WERI-Rb-1 (cell line): ENCODE measurements at regions not wholly inside any gene's neighbourhood (a gene's known extent, or its start where the extent isn't known, plus 50 kb on each side); places are given as distances from the start of the nearest gene placed in this dataset.

Experiments
- DNase-seq: peaks from one replicate; pipeline ENCODE4 v3.0.0-alpha.2; 2020
- H3K27ac ChIP-seq: fragments of 250-450 bp; sonication (Bioruptor Pico); 2 replicates; pipeline ENCODE4 v1.5.1; 2020; ENCODE audit warnings: mild to moderate bottlenecking, moderate library complexity
- H3K27me3 ChIP-seq: fragments of 250-450 bp; sonication (Bioruptor Pico); 2 replicates; pipeline ENCODE4 v1.5.1; 2021; ENCODE audit warnings: mild to moderate bottlenecking, low read depth, moderate library complexity; ENCODE audit not compliant: insufficient read depth, severe bottlenecking
- H3K36me3 ChIP-seq: fragments of 250-450 bp; sonication (Bioruptor Pico); 2 replicates; pipeline ENCODE4 v1.5.1; 2020; ENCODE audit warnings: mild to moderate bottlenecking, moderate library complexity
- H3K4me3 ChIP-seq: 2 replicates; pipeline ENCODE4 v1.5.1; 2011; ENCODE audit warnings: low read depth, mild to moderate bottlenecking, control low read depth, low read length
- H3K9me3 ChIP-seq: fragments of 250-450 bp; sonication (Bioruptor Pico); 2 replicates; pipeline ENCODE4 v1.5.1; 2021; ENCODE audit warnings: mild to moderate bottlenecking, moderate library complexity; ENCODE audit not compliant: severe bottlenecking
- TF ChIP-seq, protein P1 (sequence below): IDR thresholded peaks from 2 replicates; pipeline ENCODE4 v1.5.1; 2011; ENCODE audit warnings: low read depth, mild to moderate bottlenecking, control low read depth, inconsistent platforms, low read length

DNA sequence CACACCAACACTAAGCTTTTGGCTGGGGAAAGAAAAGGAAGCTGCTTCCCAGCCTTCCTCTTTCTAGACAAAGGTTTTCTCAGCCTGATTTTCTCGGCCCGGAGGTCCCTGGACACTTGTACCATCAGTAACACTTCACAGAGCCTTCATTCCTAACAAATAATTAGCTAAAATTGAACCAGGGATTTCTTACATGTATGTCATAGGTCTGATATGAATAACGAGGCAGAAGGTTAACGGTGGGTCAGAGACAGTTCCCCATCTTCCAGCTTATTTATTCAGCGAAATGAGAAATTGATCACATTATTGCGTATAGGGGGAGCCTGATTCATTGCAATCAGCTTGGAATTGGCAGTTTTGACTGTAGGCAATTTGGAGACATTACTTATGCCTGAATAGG is 142.5 kb downstream of the SALL1 start:
- Histone ChIP-seq H3K4me3 (no peak overlapping the region), H3K27ac (no peak overlapping the region), H3K27me3 (no peaks in the 10 kb centered on the region), H3K36me3 (no peaks in the 10 kb centered on the region), H3K9me3 (peaks cover 3% of the 10 kb centered on the region)
- TF ChIP-seq, protein P1, sequence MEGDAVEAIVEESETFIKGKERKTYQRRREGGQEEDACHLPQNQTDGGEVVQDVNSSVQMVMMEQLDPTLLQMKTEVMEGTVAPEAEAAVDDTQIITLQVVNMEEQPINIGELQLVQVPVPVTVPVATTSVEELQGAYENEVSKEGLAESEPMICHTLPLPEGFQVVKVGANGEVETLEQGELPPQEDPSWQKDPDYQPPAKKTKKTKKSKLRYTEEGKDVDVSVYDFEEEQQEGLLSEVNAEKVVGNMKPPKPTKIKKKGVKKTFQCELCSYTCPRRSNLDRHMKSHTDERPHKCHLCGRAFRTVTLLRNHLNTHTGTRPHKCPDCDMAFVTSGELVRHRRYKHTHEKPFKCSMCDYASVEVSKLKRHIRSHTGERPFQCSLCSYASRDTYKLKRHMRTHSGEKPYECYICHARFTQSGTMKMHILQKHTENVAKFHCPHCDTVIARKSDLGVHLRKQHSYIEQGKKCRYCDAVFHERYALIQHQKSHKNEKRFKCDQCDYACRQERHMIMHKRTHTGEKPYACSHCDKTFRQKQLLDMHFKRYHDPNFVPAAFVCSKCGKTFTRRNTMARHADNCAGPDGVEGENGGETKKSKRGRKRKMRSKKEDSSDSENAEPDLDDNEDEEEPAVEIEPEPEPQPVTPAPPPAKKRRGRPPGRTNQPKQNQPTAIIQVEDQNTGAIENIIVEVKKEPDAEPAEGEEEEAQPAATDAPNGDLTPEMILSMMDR, result no peak
- no peak for DNase-seq

DNA sequence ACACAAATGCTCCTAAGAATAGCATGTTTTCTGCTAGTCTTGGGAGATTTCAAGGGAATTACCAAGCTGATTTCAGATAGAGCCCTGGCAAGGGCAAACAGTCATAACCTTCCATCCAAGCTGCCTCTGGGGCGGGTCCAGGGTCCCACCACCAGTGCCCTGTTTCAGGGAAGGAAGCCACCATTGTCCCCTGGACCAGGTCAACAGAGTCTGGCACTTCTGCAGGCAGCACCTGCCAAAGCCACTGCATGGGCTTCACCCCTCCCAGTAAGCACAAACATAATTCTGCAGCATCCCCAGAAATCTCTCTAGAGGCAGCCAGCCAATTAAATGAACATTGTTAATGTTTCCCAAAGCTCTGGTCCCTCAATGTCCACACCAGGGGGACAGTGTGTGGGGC is 143.0 kb downstream of the SALL1 start:
- Histone ChIP-seq H3K9me3 (peaks cover 3% of the 10 kb centered on the region), H3K4me3 (no peak overlapping the region), H3K27me3 (no peaks in the 10 kb centered on the region), H3K27ac (no peak overlapping the region), H3K36me3 (no peaks in the 10 kb centered on the region)
- no peak for DNase-seq
- TF ChIP-seq, protein P1, result no peak

DNA sequence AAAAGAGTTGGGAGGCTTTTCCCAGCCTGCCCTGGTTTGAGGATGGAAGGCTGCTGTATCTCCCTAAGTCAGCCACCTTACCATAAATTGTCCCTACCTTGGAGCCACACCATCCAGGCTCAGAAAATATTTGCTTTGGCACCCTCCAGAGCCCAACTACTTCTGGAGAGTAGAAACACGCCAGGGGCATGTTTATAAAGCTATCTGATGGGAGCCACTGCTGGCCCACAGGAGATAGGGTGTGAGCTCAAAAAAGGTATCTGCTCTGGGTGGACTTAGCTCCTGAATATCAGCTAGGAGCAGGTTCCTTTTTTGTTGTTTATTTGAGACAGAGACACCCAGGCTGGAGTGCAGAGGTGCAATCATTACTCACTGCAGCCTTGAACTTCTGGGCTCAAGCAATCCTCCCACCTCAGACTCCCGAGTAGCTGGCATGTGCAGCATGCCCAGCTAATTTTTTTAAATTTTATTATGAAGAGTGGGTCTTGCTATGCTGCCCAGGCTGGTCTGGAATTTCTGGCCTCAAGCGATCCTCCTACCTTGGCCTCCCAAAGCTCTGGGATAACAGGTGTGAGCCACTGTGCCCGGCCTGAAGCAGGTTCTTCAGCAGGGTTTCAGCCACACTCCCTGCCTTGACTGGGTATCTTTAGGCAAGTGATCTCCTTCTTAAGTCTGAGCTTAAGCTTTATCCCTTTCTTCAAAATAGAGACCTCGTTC is 147.1 kb downstream of the SALL1 start:
- H3K9me3 ChIP-seq, result no peaks in the 10 kb centered on the region
- TF ChIP-seq, protein P1, result no peak
- H3K36me3 ChIP-seq, result no peaks in the 10 kb centered on the region
- no peak overlapping the region for H3K27ac ChIP-seq
- no peak for DNase-seq
- no peaks in the 10 kb centered on the region for H3K27me3 ChIP-seq
- no peak overlapping the region for H3K4me3 ChIP-seq

DNA sequence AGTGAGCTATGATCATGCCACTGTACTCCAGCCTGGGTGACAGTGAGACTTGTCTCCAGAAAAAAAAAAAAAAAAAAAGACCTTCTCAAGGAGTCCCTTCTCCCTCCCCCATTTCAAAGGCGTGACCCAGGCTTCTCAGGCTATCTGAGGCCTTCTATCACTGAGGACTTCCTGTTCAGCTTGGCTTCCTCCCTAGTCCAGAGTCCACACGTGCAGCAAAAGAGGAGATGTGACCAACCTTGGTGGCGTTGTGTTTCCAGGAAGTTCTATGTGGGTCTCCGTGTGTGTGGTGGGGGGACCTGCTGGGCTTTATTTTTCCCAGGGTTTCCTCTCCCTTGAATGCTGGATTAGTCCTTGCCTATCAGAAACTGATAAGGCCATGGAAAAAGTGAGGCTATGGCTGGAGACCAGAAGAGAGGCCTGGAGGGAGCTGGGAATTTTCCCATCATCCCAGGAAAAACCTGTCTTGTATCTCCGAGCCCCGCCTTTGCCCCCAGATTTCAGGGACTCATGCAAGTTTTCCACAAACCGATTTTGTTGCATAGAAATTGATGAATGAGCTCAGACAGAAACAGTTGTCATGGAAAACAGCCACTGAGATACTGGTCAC is 148.1 kb downstream of the SALL1 start:
- no peak for DNase-seq
- H3K27me3 ChIP-seq, result no peaks in the 10 kb centered on the region
- H3K27ac ChIP-seq, result no peak overlapping the region
- TF ChIP-seq, protein P1, result no peak
- H3K36me3 ChIP-seq, result no peaks in the 10 kb centered on the region
- H3K9me3 ChIP-seq, result no peaks in the 10 kb centered on the region
- H3K4me3 ChIP-seq, result no peak overlapping the region

DNA sequence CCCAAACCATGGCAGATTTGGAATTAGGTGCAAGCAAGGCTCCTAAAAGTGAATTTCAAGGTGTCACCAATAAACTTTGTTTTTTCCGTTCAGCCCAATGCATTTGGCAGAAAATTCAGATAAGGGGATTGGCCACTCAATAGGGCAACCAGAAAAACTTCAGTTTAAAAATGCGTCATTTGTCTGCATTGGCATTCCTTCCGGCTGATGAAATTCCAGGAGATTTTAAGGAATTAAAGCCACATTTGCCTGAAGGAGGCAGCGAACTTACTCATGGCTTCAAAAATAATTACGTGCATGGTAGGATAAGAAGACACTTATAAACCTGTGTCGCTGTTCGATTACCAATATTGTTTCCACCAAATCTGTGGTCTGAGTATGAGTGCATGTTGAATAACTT is 151.9 kb downstream of the SALL1 start:
- DNase-seq, result no peak
- no peak overlapping the region for H3K4me3 ChIP-seq

More for the DNA sequence above, 151.9 kb downstream of the SALL1 start:
- no peaks in the 10 kb centered on the region for H3K9me3 ChIP-seq
- no peaks in the 10 kb centered on the region for H3K27me3 ChIP-seq
- TF ChIP-seq, protein P1, result no peak
- H3K27ac ChIP-seq, result no peak overlapping the region
- H3K36me3 ChIP-seq, result no peaks in the 10 kb centered on the region
